H9 (cell line): ENCODE measurements at regions not wholly inside any gene's neighbourhood (a gene's known extent, or its start where the extent isn't known, plus 50 kb on each side); places are given as distances from the start of the nearest gene placed in this dataset.

Source experiments
- DNase-seq: peaks from one replicate; pipeline ENCODE4 v3.0.0-alpha.2; 2017
- H2AFZ ChIP-seq: one replicate; pipeline ENCODE4 v1.6.1; 2013; ENCODE audit warnings: mild to moderate bottlenecking, low read length, control low read depth, moderate library complexity
- H2AK5ac ChIP-seq: 2 replicates; pipeline ENCODE4 v1.6.1; 2013; ENCODE audit warnings: low read length, control low read depth, mixed read lengths; ENCODE audit not compliant: insufficient read length
- H2BK120ac ChIP-seq: one replicate; pipeline ENCODE4 v1.6.1; 2013; ENCODE audit warnings: low read depth, mild to moderate bottlenecking, low read length, control low read depth, inconsistent platforms; ENCODE audit not compliant: poor library complexity, severe bottlenecking
- H2BK12ac ChIP-seq: 2 replicates; pipeline ENCODE4 v1.6.1; 2013; ENCODE audit warnings: low read length, control low read depth, mixed read lengths, low read depth; ENCODE audit not compliant: insufficient read length
- H2BK15ac ChIP-seq: 2 replicates; pipeline ENCODE4 v1.6.1; 2013; ENCODE audit warnings: low read depth, low read length, control low read depth
- H2BK20ac ChIP-seq: one replicate; pipeline ENCODE4 v1.6.1; 2013; ENCODE audit warnings: low read depth, mild to moderate bottlenecking, low read length, control low read depth, inconsistent platforms; ENCODE audit not compliant: poor library complexity, severe bottlenecking
- H2BK5ac ChIP-seq: 2 replicates; pipeline ENCODE4 v1.6.1; 2013; ENCODE audit warnings: low read length, control low read depth, mixed read lengths; ENCODE audit not compliant: insufficient read length
- H3K14ac ChIP-seq: 2 replicates; pipeline ENCODE4 v1.6.1; 2013; ENCODE audit warnings: low read length, control low read depth; ENCODE audit not compliant: insufficient read depth
- H3K18ac ChIP-seq: 2 replicates; pipeline ENCODE4 v1.6.1; 2013; ENCODE audit warnings: low read depth, mild to moderate bottlenecking, mixed read lengths, low read length, control low read depth; ENCODE audit not compliant: insufficient read length
- H3K23ac ChIP-seq: 2 replicates; pipeline ENCODE4 v1.6.1; 2013; ENCODE audit warnings: low read length, control low read depth, mixed read lengths, low read depth; ENCODE audit not compliant: insufficient read length
- H3K23me2 ChIP-seq: 2 replicates; pipeline ENCODE4 v1.6.1; 2013; ENCODE audit warnings: low read depth, mild to moderate bottlenecking, mixed read lengths, low read length, control low read depth; ENCODE audit not compliant: insufficient read length, poor library complexity, severe bottlenecking
- H3K27ac ChIP-seq: 2 replicates; pipeline ENCODE4 v1.5.1; 2013; ENCODE audit warnings: low read length, control low read depth, mixed read lengths, low read depth; ENCODE audit not compliant: insufficient read length
- H3K27me3 ChIP-seq: 2 replicates; pipeline ENCODE4 v1.6.1; 2013; ENCODE audit warnings: low read length, control low read depth, inconsistent platforms; ENCODE audit not compliant: insufficient read depth
- H3K4ac ChIP-seq: 2 replicates; pipeline ENCODE4 v1.6.1; 2013; ENCODE audit warnings: low read depth, mild to moderate bottlenecking, control low read depth, inconsistent platforms, low read length, moderate library complexity
- H3K4me1 ChIP-seq: 2 replicates; pipeline ENCODE4 v1.6.1; 2013; ENCODE audit warnings: low read length, control low read depth, inconsistent platforms; ENCODE audit not compliant: insufficient read depth
- H3K4me2 ChIP-seq: 2 replicates; pipeline ENCODE4 v1.6.1; 2013; ENCODE audit warnings: low read length, control low read depth, mixed read lengths; ENCODE audit not compliant: insufficient read length, insufficient read depth
- H3K56ac ChIP-seq: 2 replicates; pipeline ENCODE4 v1.6.1; 2013; ENCODE audit warnings: low read depth, mild to moderate bottlenecking, mixed read lengths, low read length, control low read depth; ENCODE audit not compliant: insufficient read length
- H3K79me1 ChIP-seq: 2 replicates; pipeline ENCODE4 v1.6.1; 2013; ENCODE audit warnings: low read depth, mild to moderate bottlenecking, moderate library complexity, low read length, control low read depth, inconsistent platforms; ENCODE audit not compliant: insufficient read depth, poor library complexity, severe bottlenecking
- H3K79me2 ChIP-seq: 2 replicates; pipeline ENCODE4 v1.6.1; 2013; ENCODE audit warnings: low read length, control low read depth, inconsistent platforms; ENCODE audit not compliant: insufficient read depth
- H3K9ac ChIP-seq: 2 replicates; pipeline ENCODE4 v1.6.1; 2013; ENCODE audit warnings: low read length, control low read depth, mixed read lengths; ENCODE audit not compliant: insufficient read length; ENCODE audit errors: extremely low read depth
- H3K9me3 ChIP-seq: one replicate; pipeline ENCODE4 v1.6.1; 2013; ENCODE audit warnings: low read depth, low read length, inconsistent platforms; ENCODE audit not compliant: control insufficient read depth
- H3T11ph ChIP-seq: one replicate; pipeline ENCODE4 v1.6.1; 2013; ENCODE audit warnings: mild to moderate bottlenecking, low read length, control low read depth, inconsistent platforms
- H4K20me1 ChIP-seq: one replicate; pipeline ENCODE4 v1.6.1; 2013; ENCODE audit not compliant: control insufficient read depth, insufficient read length, insufficient read depth
- H4K5ac ChIP-seq: 2 replicates; pipeline ENCODE4 v1.6.1; 2013; ENCODE audit warnings: low read depth, mild to moderate bottlenecking, mixed read lengths, low read length, control low read depth; ENCODE audit not compliant: insufficient read length
- H4K8ac ChIP-seq: replicated peaks from 2 replicates; pipeline ENCODE4 v1.6.1; 2013; ENCODE audit warnings: low read length, control low read depth, mixed read lengths, low read depth; ENCODE audit not compliant: insufficient read length
- H4K91ac ChIP-seq: 2 replicates; pipeline ENCODE4 v1.6.1; 2013; ENCODE audit warnings: low read depth, mild to moderate bottlenecking, moderate library complexity, mixed read lengths, low read length, control low read depth; ENCODE audit not compliant: insufficient read length
- H3K27ac Mint-ChIP-seq, 3 experiments: 2 replicates in 2 of 3; 3 replicates in 1 of 3; pipeline ENCODE4 v1.8.0; 2020 to 2021; ENCODE audit warnings: mixed read lengths in 3 of 3, mild to moderate bottlenecking in 1 of 3, moderate library complexity in 1 of 3
- H3K27me3 Mint-ChIP-seq: 2 replicates; pipeline ENCODE4 v1.8.0; 2021; ENCODE audit warnings: low read depth, mild to moderate bottlenecking, moderate library complexity, mixed read lengths
- H3K36me3 Mint-ChIP-seq, 3 experiments: 2 replicates in 2 of 3; 3 replicates in 1 of 3; pipeline ENCODE4 v1.8.0; 2020 to 2021; ENCODE audit warnings: low read depth in 3 of 3, mixed read lengths in 3 of 3; ENCODE audit not compliant: insufficient read depth in 1 of 3
- H3K4me1 Mint-ChIP-seq, 2 experiments: 2 replicates each; pipeline ENCODE4 v1.8.0; 2020; ENCODE audit warnings: mixed read lengths in 2 of 2
- H3K4me3 Mint-ChIP-seq, 2 experiments: 2 replicates in 1 of 2; 3 replicates in 1 of 2; pipeline ENCODE4 v1.8.0; 2020 to 2021; ENCODE audit warnings: mild to moderate bottlenecking in 2 of 2, mixed read lengths in 2 of 2, moderate library complexity in 1 of 2
- H3K9me3 Mint-ChIP-seq, 2 experiments: 2 replicates in 1 of 2; 3 replicates in 1 of 2; pipeline ENCODE4 v1.8.0; 2020; ENCODE audit warnings: mild to moderate bottlenecking in 2 of 2, mixed read lengths in 2 of 2, moderate library complexity in 1 of 2
- WGBS: extraction: QIAGEN DNeasy Blood & Tissue Kit; methylation state at CpG from one replicate; pipeline ENCODE4 v1.1.7; 2013; ENCODE audit warnings: missing lambda C conversion rate, low lambda C conversion rate, mixed read lengths; ENCODE audit not compliant: insufficient read length; ENCODE audit errors: extremely low coverage; 5-methylcytosine and 5-hydroxymethylcytosine counted together
- TF ChIP-seq, protein P1 (sequence below): fragments of 200-600 bp; sonication (generic); conservative IDR thresholded peaks from 3 replicates; pipeline ENCODE4 v1.8.0; 2021; ENCODE audit warnings: antibody characterized with exemption, mild to moderate bottlenecking

- H3K23ac ChIP-seq, result no peak overlapping the region
- no peak overlapping the region for H3K14ac ChIP-seq
- H3K4me2 ChIP-seq, result no peak overlapping the region
- H3K9ac ChIP-seq, result no peak overlapping the region
- no peak overlapping the region for H3K27ac ChIP-seq
- no peaks in the 10 kb centered on the region for H3K79me2 ChIP-seq
- DNase-seq, result no peak
- Mint-ChIP-seq H3K9me3 (no peaks in the 10 kb centered on the region), H3K4me3 (no peak overlapping the region), H3K27me3 (no peaks in the 10 kb centered on the region), H3K36me3 (no peaks in the 10 kb centered on the region), H3K27ac (no peak overlapping the region), H3K4me1 (peaks cover 0 to 5% of the 10 kb centered on the region in 2 experiments; a peak in 2 of 4 replicates)
- H4K91ac ChIP-seq, result no peak overlapping the region
- no peak overlapping the region for H2BK20ac ChIP-seq
- H3K27me3 ChIP-seq, result no peaks in the 10 kb centered on the region
- H2BK15ac ChIP-seq, result no peak overlapping the region
- TF ChIP-seq, protein P1, sequence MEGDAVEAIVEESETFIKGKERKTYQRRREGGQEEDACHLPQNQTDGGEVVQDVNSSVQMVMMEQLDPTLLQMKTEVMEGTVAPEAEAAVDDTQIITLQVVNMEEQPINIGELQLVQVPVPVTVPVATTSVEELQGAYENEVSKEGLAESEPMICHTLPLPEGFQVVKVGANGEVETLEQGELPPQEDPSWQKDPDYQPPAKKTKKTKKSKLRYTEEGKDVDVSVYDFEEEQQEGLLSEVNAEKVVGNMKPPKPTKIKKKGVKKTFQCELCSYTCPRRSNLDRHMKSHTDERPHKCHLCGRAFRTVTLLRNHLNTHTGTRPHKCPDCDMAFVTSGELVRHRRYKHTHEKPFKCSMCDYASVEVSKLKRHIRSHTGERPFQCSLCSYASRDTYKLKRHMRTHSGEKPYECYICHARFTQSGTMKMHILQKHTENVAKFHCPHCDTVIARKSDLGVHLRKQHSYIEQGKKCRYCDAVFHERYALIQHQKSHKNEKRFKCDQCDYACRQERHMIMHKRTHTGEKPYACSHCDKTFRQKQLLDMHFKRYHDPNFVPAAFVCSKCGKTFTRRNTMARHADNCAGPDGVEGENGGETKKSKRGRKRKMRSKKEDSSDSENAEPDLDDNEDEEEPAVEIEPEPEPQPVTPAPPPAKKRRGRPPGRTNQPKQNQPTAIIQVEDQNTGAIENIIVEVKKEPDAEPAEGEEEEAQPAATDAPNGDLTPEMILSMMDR, result no peak
- H3K4me1 ChIP-seq, result no peaks in the 10 kb centered on the region
- no CpG with 5 or more reads among the region's 2 CpGs for WGBS
- H3K56ac ChIP-seq, result no peak overlapping the region
- H2BK12ac ChIP-seq, result no peak overlapping the region
- H3T11ph ChIP-seq, result no peak overlapping the region
- no peaks in the 10 kb centered on the region for H3K9me3 ChIP-seq
- H2BK5ac ChIP-seq, result no peak overlapping the region
- no peak overlapping the region for H3K4ac ChIP-seq
- no peak overlapping the region for H2AK5ac ChIP-seq
- no peak overlapping the region for H4K8ac ChIP-seq
- H4K20me1 ChIP-seq, result no peaks in the 10 kb centered on the region
- H3K18ac ChIP-seq, result no peak overlapping the region
- H2AFZ ChIP-seq, result no peak overlapping the region
- H3K79me1 ChIP-seq, result no peaks in the 10 kb centered on the region
- H3K23me2 ChIP-seq, result no peaks in the 10 kb centered on the region
- H4K5ac ChIP-seq, result no peak overlapping the region
- H2BK120ac ChIP-seq, result no peak overlapping the region
These were observed 347.9 kb upstream of the EYS start for GRCh38 chr6:66054967-66055366.
